Fibroblast of lung (primary cell): ENCODE measurements at regions not wholly inside any gene's neighbourhood (a gene's known extent, or its start where the extent isn't known, plus 50 kb on each side); places are given as distances from the start of the nearest gene placed in this dataset.

Source experiments
- EZH2 ChIP-seq: IDR thresholded peaks from 2 replicates; pipeline ENCODE4 v1.5.1; 2012; ENCODE audit warnings: low read length, control low read depth, mild to moderate bottlenecking; ENCODE audit errors: missing control alignments
- TF ChIP-seq, protein P1 (sequence below), 2 donors: IDR thresholded peaks in 1 of 2; conservative IDR thresholded peaks in 1 of 2; 1 replicate in 1 of 2; 2 replicates in 1 of 2; pipeline ENCODE4 v1.5.1; 2011 to 2012; ENCODE audit warnings: low read length in 2 of 2, control low read depth in 1 of 2, inconsistent platforms in 1 of 2, low read depth in 1 of 2, mild to moderate bottlenecking in 1 of 2

DNA sequence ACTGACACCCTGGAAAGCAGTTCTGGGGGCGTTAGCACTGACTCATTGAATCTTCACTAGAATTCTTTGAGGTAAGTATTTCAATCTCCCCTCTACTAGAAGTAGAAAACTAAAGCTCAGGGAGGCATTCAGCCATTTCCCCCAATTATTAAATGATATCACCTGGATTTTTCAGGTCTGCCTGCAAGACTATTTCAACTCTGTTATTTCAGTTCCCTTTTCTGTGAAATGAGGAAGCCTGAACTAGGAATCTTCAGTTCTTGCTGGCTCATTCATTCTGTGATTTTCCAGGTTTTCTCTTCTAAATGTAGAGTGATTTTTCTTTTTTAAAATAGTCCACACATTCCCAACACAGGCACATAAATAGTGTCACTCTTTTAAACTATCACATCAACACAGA, 337.0 kb upstream of the NR5A2 start:
- no peak for TF ChIP-seq EZH2
- TF ChIP-seq, protein P1, sequence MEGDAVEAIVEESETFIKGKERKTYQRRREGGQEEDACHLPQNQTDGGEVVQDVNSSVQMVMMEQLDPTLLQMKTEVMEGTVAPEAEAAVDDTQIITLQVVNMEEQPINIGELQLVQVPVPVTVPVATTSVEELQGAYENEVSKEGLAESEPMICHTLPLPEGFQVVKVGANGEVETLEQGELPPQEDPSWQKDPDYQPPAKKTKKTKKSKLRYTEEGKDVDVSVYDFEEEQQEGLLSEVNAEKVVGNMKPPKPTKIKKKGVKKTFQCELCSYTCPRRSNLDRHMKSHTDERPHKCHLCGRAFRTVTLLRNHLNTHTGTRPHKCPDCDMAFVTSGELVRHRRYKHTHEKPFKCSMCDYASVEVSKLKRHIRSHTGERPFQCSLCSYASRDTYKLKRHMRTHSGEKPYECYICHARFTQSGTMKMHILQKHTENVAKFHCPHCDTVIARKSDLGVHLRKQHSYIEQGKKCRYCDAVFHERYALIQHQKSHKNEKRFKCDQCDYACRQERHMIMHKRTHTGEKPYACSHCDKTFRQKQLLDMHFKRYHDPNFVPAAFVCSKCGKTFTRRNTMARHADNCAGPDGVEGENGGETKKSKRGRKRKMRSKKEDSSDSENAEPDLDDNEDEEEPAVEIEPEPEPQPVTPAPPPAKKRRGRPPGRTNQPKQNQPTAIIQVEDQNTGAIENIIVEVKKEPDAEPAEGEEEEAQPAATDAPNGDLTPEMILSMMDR (conservative IDR thresholded peaks at IDR 0.05 in 1 of 2, IDR thresholded peaks at IDR 0.05 in 1 of 2; ENCODE audit: low read depth in 1 of 2, low read length in 2 of 2): no peak
